ENCODE measurements at regions not wholly inside any gene's neighbourhood (a gene's known extent, or its start where the extent isn't known, plus 50 kb on each side); places are given as distances from the start of the nearest gene placed in this dataset.
"Not testable (repeated sequence)": the region's sequence is repeated elsewhere in the genome, so short reads cannot be mapped to it uniquely, and the experiment has no call there.

DNA sequence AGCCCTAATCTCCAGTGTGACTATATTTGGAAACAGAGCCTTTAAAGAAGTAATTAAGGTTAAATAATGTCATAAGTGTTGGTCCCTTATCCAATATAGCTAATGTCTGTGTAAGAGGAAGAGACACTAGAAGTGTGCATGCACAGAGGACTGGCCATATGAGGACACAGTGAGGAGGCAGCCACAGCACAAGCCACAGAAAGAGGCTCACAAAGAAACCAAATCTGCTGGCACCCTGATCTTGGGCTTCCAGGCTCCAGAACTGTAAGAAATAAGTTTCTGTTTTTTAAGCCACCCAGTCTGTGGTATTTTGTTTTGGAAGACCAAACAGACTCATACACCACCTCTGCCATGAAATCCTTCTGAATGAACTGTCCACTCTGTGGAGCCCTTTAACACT lies 186.4 kb upstream of the SLC39A10 start:
- DNase-seq (ENCODE audit: low read depth) = no peak

GRCh38 chr2:195468771-195469170 lies 188.3 kb upstream of the SLC39A10 start:
- no peak for DNase-seq (ENCODE audit: low read depth)

- no peak for DNase-seq (ENCODE audit: low read depth)
Measured at GRCh38 chr2:195466427-195466826, 190.6 kb upstream of the SLC39A10 start.

DNA sequence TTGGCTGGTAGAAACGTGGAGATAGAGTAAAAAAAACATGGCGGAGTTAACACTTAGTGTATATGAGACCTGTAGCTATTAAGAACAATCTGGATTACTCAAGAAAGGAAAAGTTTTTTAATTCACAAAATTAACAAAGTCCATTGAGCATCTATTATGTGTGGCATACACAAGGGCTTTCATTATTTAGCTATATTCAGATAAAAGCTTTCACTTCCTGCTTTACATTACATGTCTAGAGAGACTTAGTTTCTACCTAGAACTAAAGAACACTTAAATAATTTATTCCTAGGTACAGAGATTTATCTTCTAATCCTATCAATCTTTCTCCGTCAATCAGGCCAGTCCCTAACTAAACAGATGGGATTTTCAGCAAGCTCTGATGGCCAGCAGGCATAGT lies 196.0 kb upstream of the SLC39A10 start:
- DNase-seq (ENCODE audit: low read depth) = no peak

- DNase-seq (ENCODE audit: low read depth) = peak; percentile 7
Measured at GRCh38 chr2:195458936-195459335, 198.1 kb upstream of the SLC39A10 start.

DNA sequence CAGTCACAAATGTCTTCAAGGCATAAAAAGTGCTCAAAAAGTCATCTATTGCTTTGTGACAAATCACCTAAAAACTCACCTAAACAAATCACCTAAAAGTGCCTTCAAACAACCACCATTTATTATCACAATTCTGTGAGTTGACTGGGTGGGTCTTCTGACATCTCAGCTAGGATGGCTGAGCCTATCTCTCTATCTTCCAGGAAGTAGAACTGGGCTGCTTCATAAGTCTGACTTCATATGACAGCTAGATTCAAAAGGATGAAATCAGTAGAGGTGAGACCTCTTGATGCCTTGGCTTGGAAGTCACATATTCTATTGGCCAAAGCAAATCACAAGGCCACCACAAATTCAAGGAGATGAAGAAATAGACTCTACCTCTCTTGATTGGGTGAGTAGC lies 199.2 kb upstream of the SLC39A10 start:
- no peak for DNase-seq (ENCODE audit: low read depth)

DNA sequence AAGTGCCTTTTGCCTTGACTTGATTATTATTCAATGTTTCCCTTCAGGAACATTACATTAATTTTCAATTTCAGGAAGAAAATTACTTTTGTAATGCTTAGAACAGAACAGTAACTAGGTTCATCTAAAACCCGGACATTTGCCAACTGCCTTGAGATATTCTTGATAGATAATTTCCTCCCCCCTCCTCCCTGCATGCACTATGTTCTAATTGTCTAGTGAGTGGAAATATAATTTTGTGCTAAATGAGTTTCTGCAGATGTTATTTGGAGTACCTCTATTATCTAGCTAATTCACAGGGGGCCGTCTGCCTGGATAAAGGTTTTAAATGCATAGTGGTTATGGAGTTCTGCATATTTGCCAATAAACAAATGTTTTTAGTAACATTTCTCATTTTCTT lies 200.3 kb upstream of the SLC39A10 start:
- DNase-seq (ENCODE audit: low read depth) = no peak

GRCh38 chr2:195451160-195451559 lies 205.9 kb upstream of the SLC39A10 start:
- DNase-seq (ENCODE audit: low read depth) = no peak

GRCh38 chr2:195450552-195451113 lies 206.4 kb upstream of the SLC39A10 start:
- DNase-seq (ENCODE audit: low read depth) = no peak

DNA sequence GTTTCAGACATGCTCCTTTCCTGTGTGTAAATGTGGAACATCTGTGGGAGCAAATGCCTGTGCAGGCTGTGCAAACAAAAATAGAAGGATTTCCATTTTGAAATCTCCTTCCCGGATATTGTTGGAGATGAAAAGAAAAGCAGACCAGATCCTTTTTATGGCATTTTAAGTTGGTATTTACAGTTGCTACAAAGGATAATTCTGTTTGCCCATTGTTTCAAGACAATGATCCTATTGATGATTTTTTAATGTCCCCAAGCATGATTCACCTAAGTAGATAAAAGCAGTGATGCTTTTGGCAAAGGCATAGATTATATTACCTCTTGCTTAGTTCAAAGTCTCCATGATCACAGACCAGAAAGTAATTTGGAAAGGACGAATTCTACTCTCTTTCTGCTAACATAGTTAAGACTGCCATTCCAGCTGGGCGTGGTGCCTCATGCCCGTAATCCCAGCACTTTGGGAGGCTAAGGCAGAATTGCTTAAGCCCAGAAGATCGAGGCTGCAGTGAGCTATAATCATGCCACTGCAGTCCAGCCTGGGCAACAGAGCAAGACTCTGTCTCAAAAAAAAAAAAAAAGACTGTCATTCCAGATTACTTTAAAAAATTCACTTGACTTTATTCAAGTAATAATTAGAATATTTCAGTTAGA lies 209.6 kb upstream of the SLC39A10 start:
- peak; percentile 36 for DNase-seq (ENCODE audit: low read depth)

GRCh38 chr2:195445639-195446038 lies 211.4 kb upstream of the SLC39A10 start:
- no peak for DNase-seq (ENCODE audit: low read depth)

- no peak for DNase-seq (ENCODE audit: low read depth)
Measured at GRCh38 chr2:195443926-195444325, 213.1 kb upstream of the SLC39A10 start.

GRCh38 chr2:195442458-195443175 lies 214.4 kb upstream of the SLC39A10 start:
- DNase-seq (ENCODE audit: low read depth) = no peak

DNA sequence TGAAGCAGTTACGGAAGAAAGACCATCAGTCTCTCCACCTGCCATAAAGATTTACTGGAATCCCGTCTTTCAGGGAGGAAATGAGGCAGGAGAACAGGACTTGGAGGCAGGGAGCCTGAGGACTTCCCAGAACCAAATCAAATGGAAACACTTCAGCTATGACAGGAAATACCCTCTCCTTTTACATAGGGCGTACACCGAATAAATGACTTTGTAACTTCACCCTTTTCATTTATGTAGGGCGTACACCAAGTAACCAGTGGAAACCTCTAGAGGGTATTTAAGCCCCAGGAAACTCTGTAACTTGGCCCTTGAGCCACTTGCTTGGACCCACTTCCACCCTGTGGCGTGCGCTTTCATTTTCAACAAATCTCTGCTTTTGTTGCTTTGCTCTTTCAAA lies 218.3 kb upstream of the SLC39A10 start:
- no peak for DNase-seq (ENCODE audit: low read depth)

DNA sequence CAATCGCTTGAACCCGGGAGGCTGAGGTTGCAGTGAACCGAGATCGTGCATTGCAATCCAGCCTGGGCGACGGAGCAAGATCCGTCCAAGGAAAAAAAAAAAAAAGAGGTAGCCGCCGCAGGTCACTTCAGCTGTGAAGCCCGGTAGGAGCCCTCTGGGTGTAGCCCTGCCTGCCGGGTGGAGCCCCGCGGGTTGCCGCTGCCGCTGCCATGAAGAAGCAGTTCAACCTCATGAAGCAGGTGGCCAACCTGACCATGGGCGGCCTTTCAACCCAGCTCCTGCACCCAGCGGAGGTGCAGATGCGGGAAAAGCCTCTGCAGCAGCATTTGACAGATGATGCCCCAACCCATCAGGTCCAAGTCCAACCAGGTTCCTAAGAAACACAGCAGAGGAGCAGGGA lies 219.5 kb upstream of the SLC39A10 start:
- DNase-seq (ENCODE audit: low read depth) = no peak

- DNase-seq (ENCODE audit: low read depth) = no peak
Measured at GRCh38 chr2:195434346-195434745, 222.7 kb upstream of the SLC39A10 start.

DNA sequence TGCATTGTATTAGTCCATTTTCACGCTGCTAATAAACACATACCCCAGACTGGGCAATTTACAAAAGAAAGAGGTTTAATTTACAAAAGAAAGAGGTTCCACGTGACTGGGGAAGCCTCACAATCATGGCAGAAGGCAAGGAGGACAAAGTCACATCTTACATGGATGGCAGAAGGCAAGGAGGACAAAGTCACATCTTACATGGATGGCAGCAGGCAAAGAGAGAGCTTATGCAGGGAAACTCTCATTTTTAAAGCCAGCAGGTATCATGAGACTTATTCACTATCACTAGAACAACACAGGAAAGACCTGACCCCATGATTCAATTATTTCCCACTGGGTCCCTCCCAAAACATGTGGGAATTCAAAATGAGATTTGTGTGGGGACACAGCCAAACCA lies 223.3 kb upstream of the SLC39A10 start:
- DNase-seq (ENCODE audit: low read depth) = not testable (repeated sequence)

- DNase-seq (ENCODE audit: low read depth) = no peak
Measured at GRCh38 chr2:195428673-195429072, 228.4 kb upstream of the SLC39A10 start.

GRCh38 chr2:195425328-195425727 lies 231.7 kb upstream of the SLC39A10 start:
- DNase-seq (ENCODE audit: low read depth) = no peak

GRCh38 chr2:195419033-195419432 lies 238.0 kb upstream of the SLC39A10 start:
- no peak for DNase-seq (ENCODE audit: low read depth)

DNA sequence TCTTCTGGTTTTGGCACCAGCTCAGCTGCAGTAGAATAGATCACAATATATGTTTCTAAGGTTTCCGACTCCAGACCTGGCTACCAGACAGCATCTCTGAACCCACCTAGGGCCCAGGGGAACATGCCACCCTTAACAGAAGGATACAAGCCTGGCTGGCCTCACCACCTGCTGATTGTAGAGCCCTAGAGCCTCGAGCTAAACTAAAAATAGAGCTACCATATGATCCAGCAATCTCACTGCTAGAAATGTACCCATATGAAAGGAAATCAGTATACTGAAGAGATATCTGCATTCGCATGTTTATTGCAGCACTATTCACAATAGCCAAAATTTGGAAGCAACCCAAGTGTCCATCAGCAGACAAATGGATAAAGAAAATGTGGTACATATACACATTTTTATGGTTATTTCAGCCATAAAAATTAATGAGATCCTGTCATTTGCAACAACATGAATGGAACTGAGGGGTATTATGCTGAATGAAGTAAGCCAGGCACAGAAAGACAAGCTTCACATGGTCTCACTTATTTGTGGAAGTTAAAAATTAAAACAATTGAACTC lies 242.4 kb upstream of the SLC39A10 start:
- no peak for DNase-seq (ENCODE audit: low read depth)

DNA sequence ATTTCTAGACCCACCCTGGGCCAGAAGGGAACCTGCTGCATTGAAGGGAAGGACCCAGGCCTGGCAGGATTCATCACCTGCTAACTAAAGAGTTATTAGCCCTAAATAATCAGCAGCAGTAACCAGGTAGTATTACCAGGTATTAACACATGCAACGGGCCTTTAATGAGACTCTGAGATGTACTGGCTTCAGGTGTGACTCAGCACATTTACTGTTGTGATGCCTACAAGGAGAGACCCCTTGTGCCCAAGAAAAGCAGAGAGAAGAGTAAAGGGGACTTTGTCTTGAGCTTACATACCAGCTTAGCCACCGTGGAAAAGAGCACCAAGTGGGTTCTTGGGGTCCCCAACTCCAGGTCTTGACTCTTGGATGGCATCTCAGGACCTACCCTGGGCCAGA lies 243.1 kb upstream of the SLC39A10 start:
- DNase-seq (ENCODE audit: low read depth) = no peak

DNA sequence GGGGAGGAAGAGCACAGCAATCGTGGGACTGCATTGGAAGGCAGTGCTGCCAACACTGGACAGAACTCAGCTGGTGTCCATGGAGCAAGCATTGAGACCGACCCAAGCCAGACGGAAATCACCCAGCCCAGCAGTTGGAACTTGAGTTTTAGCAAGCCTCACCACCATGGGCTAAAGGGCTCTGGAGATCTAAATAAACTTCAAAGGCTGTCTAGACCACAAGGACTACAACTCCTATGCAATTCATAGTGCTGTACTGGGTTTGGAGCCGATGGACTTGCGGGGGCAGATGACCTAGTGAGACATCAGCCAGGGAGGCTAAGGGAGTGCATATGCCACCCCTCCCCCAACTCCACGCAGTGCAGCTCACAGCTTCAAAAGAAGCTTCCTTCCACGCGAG lies 243.6 kb upstream of the SLC39A10 start:
- DNase-seq (ENCODE audit: low read depth) = no peak
